ENCODE measurements at regions not wholly inside any gene's neighbourhood (a gene's known extent, or its start where the extent isn't known, plus 50 kb on each side); places are given as distances from the start of the nearest gene placed in this dataset.

- Histone ChIP-seq H3K27ac (no peak overlapping the region), H3K9me3 (no peaks in the 10 kb centered on the region), H3K36me3 (no peaks in the 10 kb centered on the region), H3K27me3 (replicated peaks in 1 of 7) (peaks cover 0 to 28% (median 5%) of the 10 kb centered on the region in 7 donors), H3K4me1 (no peaks in the 10 kb centered on the region), H3K4me3 (no peak overlapping the region)
- 57 to 74% (median 72%) methylated on average over 17 of the region's 17 CpGs for WGBS, 5 donors
- TF ChIP-seq, protein P1, sequence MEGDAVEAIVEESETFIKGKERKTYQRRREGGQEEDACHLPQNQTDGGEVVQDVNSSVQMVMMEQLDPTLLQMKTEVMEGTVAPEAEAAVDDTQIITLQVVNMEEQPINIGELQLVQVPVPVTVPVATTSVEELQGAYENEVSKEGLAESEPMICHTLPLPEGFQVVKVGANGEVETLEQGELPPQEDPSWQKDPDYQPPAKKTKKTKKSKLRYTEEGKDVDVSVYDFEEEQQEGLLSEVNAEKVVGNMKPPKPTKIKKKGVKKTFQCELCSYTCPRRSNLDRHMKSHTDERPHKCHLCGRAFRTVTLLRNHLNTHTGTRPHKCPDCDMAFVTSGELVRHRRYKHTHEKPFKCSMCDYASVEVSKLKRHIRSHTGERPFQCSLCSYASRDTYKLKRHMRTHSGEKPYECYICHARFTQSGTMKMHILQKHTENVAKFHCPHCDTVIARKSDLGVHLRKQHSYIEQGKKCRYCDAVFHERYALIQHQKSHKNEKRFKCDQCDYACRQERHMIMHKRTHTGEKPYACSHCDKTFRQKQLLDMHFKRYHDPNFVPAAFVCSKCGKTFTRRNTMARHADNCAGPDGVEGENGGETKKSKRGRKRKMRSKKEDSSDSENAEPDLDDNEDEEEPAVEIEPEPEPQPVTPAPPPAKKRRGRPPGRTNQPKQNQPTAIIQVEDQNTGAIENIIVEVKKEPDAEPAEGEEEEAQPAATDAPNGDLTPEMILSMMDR (IDR thresholded peaks at IDR 0.05 in 8 of 11, conservative IDR thresholded peaks at IDR 0.05 in 3 of 11), result no peak
- no peak for TF ChIP-seq POLR2A (IDR thresholded peaks at IDR 0.05)
- intact Hi-C loops (cut with DNase I; ENCODE audit: low total_unique reads), result no loop called here
- DNase-seq, result no peak
These were observed 339.0 kb downstream of the NSG2 start for GRCh38 chr5:174384509-174384947.

DNA sequence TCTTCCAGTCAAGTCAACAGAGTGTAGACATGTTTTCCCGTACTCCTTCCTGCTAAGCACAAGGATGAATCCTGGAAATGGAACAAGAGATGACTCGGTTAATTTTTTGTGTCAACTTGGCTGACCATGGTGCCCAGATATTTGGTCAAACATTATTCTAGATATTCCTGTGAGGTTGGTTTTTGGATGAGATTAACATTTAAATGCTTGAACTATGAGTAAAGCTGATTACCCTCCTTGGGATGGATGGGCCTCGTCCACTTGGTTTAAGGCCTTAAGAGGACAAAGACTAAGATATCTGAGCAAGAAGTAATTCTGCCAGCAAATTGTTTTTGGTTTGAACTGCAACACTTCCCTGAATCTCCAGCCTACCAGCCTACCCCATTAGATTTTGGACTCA is 338.1 kb upstream of the MSX2 start:
- intact Hi-C loops (cut with DNase I; ENCODE audit: low total_unique reads), result no loop called here
- 86 to 91% (median 90%) methylated on average over 3 of the region's 3 CpGs for WGBS, 5 donors
- no peak for DNase-seq
- no peaks in the 10 kb centered on the region for H3K36me3 ChIP-seq
- H3K4me1 ChIP-seq, result no peaks in the 10 kb centered on the region
- no peaks in the 10 kb centered on the region for H3K9me3 ChIP-seq
- no peak overlapping the region for H3K27ac ChIP-seq
- peaks cover 0 to 33% (median 5%) of the 10 kb centered on the region in 7 donors for H3K27me3 ChIP-seq (replicated peaks in 1 of 7)
- TF ChIP-seq POLR2A (IDR thresholded peaks at IDR 0.05), result no peak
- TF ChIP-seq, protein P1 (IDR thresholded peaks at IDR 0.05 in 8 of 11, conservative IDR thresholded peaks at IDR 0.05 in 3 of 11), result no peak
- no peak for TF ChIP-seq POLR2AphosphoS5 (IDR thresholded peaks at IDR 0.05)
- H3K4me3 ChIP-seq, result no peak overlapping the region

DNA sequence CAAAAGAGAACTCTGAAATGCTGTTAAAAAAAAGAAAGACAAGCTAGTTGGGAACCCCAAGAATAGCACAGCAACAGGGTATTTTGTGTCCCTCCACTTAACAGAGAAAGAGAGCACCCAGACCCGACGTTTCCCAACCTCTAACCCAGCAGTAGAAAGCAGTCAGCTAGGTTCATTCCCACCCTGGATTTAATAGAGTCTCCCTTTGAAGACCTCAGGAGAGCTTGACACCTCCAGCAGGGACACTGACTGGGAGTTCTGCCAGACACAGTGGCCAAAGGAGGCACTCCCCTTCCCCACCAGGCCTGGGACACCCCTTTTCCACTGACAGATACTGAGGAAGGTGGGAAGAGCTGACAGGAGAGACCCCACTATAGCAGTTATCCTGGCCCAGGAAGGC is 337.5 kb upstream of the MSX2 start:
- no peak for TF ChIP-seq POLR2A (IDR thresholded peaks at IDR 0.05)
- TF ChIP-seq, protein P1 (IDR thresholded peaks at IDR 0.05 in 8 of 11, conservative IDR thresholded peaks at IDR 0.05 in 3 of 11), result no peak
- TF ChIP-seq POLR2AphosphoS5 (IDR thresholded peaks at IDR 0.05), result no peak
- Histone ChIP-seq H3K4me1 (no peaks in the 10 kb centered on the region), H3K36me3 (no peaks in the 10 kb centered on the region), H3K4me3 (no peak overlapping the region), H3K27ac (no peak overlapping the region), H3K27me3 (replicated peaks in 1 of 7) (peaks cover 0 to 37% (median 5%) of the 10 kb centered on the region in 7 donors), H3K9me3 (no peaks in the 10 kb centered on the region)
- intact Hi-C loops (cut with DNase I; ENCODE audit: low total_unique reads), result no loop called here
- no peak for DNase-seq
- 40 to 62% (median 55%) methylated on average over 2 of the region's 2 CpGs for WGBS, 5 donors

DNA sequence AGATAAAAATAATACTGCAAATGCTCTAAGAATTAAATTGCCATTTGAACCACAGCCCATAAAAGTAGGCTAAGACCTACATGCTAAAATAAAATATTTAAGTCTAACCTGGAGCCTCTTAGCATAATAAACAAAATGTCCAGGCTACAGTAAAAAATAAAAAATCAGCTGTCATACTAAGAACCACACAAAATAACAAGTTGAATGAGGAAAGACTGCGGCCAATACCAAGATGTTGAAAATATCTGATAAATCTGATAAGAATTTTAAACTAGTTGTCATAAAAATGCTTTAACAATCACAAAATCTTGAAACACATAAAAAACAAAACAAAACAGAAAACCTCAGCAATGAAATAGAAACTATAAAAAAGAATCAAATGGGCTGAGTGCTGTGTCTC is 336.9 kb upstream of the MSX2 start:
- Histone ChIP-seq H3K4me1 (no peaks in the 10 kb centered on the region), H3K27ac (no peak overlapping the region), H3K36me3 (no peaks in the 10 kb centered on the region), H3K4me3 (no peak overlapping the region), H3K9me3 (no peaks in the 10 kb centered on the region), H3K27me3 (replicated peaks in 1 of 7) (peaks cover 0 to 40% (median 5%) of the 10 kb centered on the region in 7 donors)
- DNase-seq, result no peak
- intact Hi-C loops (cut with DNase I; ENCODE audit: low total_unique reads), result no loop called here
- WGBS, 5 donors, result 85 to 98% (median 93%) methylated on average over 1 of the region's 1 CpG
- TF ChIP-seq POLR2AphosphoS5 (IDR thresholded peaks at IDR 0.05), result no peak
- TF ChIP-seq POLR2A (IDR thresholded peaks at IDR 0.05), result no peak
- TF ChIP-seq, protein P1 (IDR thresholded peaks at IDR 0.05 in 8 of 11, conservative IDR thresholded peaks at IDR 0.05 in 3 of 11), result no peak
